Endothelial cell of umbilical vein (primary cell): ENCODE measurements at regions not wholly inside any gene's neighbourhood (a gene's known extent, or its start where the extent isn't known, plus 50 kb on each side); places are given as distances from the start of the nearest gene placed in this dataset.

Experiments used
- BruUV-seq: library from RNA; stranded (reverse); fragments of 400-500 nt; replicated peaks from 2 replicates; lab custom pipeline; 2021; lab: Mats Ljungman, UMichigan
- CTCF ChIA-PET: fragments of 300-600, 350-600 bp; sonication (Branson Sonifier 250); formaldehyde crosslinking; loops from one replicate; lab custom pipeline; 2021; ENCODE audit warnings: antibody characterized with exemption, inconsistent platforms; lab: Charles Lee
- POLR2A ChIA-PET: fragments of 300-600, 350-600 bp; sonication (Branson Sonifier 250); formaldehyde crosslinking; loops from one replicate; lab custom pipeline; 2021; ENCODE audit warnings: antibody characterized with exemption, inconsistent platforms; lab: Charles Lee
- DNase-seq: peaks from one replicate; pipeline ENCODE4 v3.0.0-alpha.2; 2011; ENCODE audit warnings: low read depth, low spot score
- FAIRE-seq: peaks from 2 replicates; lab custom pipeline; 2011; peaks lifted over from hg19 to GRCh38; lab: Jason Lieb, UNC
- H2AFZ ChIP-seq: 2 replicates; pipeline ENCODE4 v1.6.0; 2012; ENCODE audit warnings: low read depth, low read length, control low read depth, inconsistent platforms
- H3K27ac ChIP-seq: 2 replicates; pipeline ENCODE4 v1.5.1; 2011; ENCODE audit warnings: low read depth, mild to moderate bottlenecking, control low read depth, low read length, moderate library complexity; ENCODE audit not compliant: insufficient read depth
- H3K27me3 ChIP-seq, 2 experiments: 2 replicates each; pipeline versions ENCODE4 v1.6.0 to v1.6.1; 2011; ENCODE audit warnings: low read length in 2 of 2, mixed read lengths in 1 of 2; ENCODE audit not compliant: control insufficient read depth in 2 of 2, insufficient read depth in 2 of 2
- H3K36me3 ChIP-seq, 2 experiments: 2 replicates in 1 of 2; 3 replicates in 1 of 2; pipeline ENCODE4 v1.5.1; 2011; ENCODE audit warnings: low read length in 2 of 2, mild to moderate bottlenecking in 1 of 2, moderate library complexity in 1 of 2; ENCODE audit not compliant: control insufficient read depth in 2 of 2, insufficient read depth in 2 of 2; ENCODE audit errors: extremely low read depth in 1 of 2
- H3K4me1 ChIP-seq: 3 replicates; pipeline ENCODE4 v1.5.1; 2011; ENCODE audit warnings: mild to moderate bottlenecking, low read length; ENCODE audit not compliant: control insufficient read depth, insufficient read depth; ENCODE audit errors: extremely low read depth
- H3K4me2 ChIP-seq: 2 replicates; pipeline ENCODE4 v1.6.1; 2011; ENCODE audit warnings: low read length, control low read depth, mixed read lengths; ENCODE audit not compliant: insufficient read depth
- H3K4me3 ChIP-seq, 3 experiments: fragments of 200-600 bp in 1 of 3; sonication (generic), shearing (Covaris generic) in 1 of 3; replicated peaks in 1 of 3; 2 replicates each; pipeline ENCODE4 v1.5.1; 2011 to 2016; ENCODE audit warnings: control low read depth in 3 of 3, low read length in 3 of 3, mild to moderate bottlenecking in 2 of 3, inconsistent platforms in 1 of 3, low read depth in 1 of 3, moderate library complexity in 1 of 3; ENCODE audit not compliant: insufficient read depth in 1 of 3
- H3K79me2 ChIP-seq: 2 replicates; pipeline ENCODE4 v1.6.0; 2012; ENCODE audit warnings: low read length, inconsistent platforms; ENCODE audit not compliant: control insufficient read depth, insufficient read depth
- H3K9ac ChIP-seq: replicated peaks from 2 replicates; pipeline ENCODE3; 2011; ENCODE audit warnings: low read length, control low read depth; ENCODE audit not compliant: insufficient read depth; ENCODE audit errors: extremely low read depth
- H3K9me1 ChIP-seq: replicated peaks from 3 replicates; pipeline ENCODE4 v1.6.0; 2011; ENCODE audit warnings: mild to moderate bottlenecking, low read length; ENCODE audit not compliant: control insufficient read depth, insufficient read depth; ENCODE audit errors: extremely low read depth
- H3K9me3 ChIP-seq: replicated peaks from 2 replicates; pipeline ENCODE4 v1.5.1; 2012; ENCODE audit warnings: low read length, inconsistent platforms; ENCODE audit not compliant: control insufficient read depth, insufficient read depth
- H4K20me1 ChIP-seq: replicated peaks from 2 replicates; pipeline ENCODE3; 2011; ENCODE audit warnings: mild to moderate bottlenecking, low read length; ENCODE audit not compliant: control insufficient read depth, insufficient read depth; ENCODE audit errors: extremely low read depth
- EZH2 ChIP-seq: IDR thresholded peaks from 2 replicates; pipeline ENCODE4 v1.6.1; 2012; ENCODE audit warnings: borderline replicate concordance, low read depth, mild to moderate bottlenecking, moderate library complexity, low read length, inconsistent platforms; ENCODE audit not compliant: severe bottlenecking
- FOS ChIP-seq: IDR thresholded peaks from 2 replicates; pipeline ENCODE4 v1.6.1; 2011; ENCODE audit warnings: mild to moderate bottlenecking, low read length, moderate library complexity, borderline replicate concordance; ENCODE audit not compliant: insufficient read depth
- GATA2 ChIP-seq: IDR thresholded peaks from 2 replicates; pipeline ENCODE4 v1.7.0; 2011; ENCODE audit warnings: low read depth, mild to moderate bottlenecking, moderate library complexity, mixed read lengths, low read length; ENCODE audit not compliant: insufficient read length, insufficient read depth
- JUN ChIP-seq: IDR thresholded peaks from 2 replicates; pipeline ENCODE4 v1.6.1; 2011; ENCODE audit warnings: borderline replicate concordance, low read depth; ENCODE audit not compliant: insufficient read length, insufficient read depth
- MAX ChIP-seq: IDR thresholded peaks from 2 replicates; pipeline ENCODE4 v1.6.1; 2011; ENCODE audit not compliant: insufficient read depth, insufficient read length
- MYC ChIP-seq: IDR thresholded peaks from one replicate; pipeline ENCODE4 v1.6.1; 2011; ENCODE audit warnings: mild to moderate bottlenecking, low read depth, low read length
- POLR2A ChIP-seq: IDR thresholded peaks from 2 replicates; pipeline ENCODE4 v1.6.1; 2012; ENCODE audit warnings: low read depth, mild to moderate bottlenecking, control low read depth, low read length
- POLR2AphosphoS5 ChIP-seq: IDR thresholded peaks from 2 replicates; pipeline ENCODE4 v1.6.1; 2012; ENCODE audit warnings: low read depth, mild to moderate bottlenecking, control low read depth, low read length, moderate library complexity; ENCODE audit not compliant: insufficient read depth
- dilution Hi-C: fragments of 300-500 bp; cut with MboI; formaldehyde crosslinking; loops from one replicate; pipeline ENCODE4 v1.15.0; 2019; ENCODE audit warnings: low sequenced_read_pairs; ENCODE audit not compliant: extremely low pct_ligation_motif_present
- intact Hi-C: fragments of 100-400 bp; cut with micrococcal nuclease; formaldehyde crosslinking; loops from one replicate; pipeline ENCODE4 v1.10.0; 2022
- TF ChIP-seq, protein P1 (sequence below), 2 donors: IDR thresholded peaks; 1 replicate in 1 of 2; 2 replicates in 1 of 2; pipeline ENCODE4 v1.5.1; 2011; ENCODE audit warnings: low read length in 2 of 2, mild to moderate bottlenecking in 2 of 2, moderate library complexity in 2 of 2, control low read depth in 1 of 2, inconsistent platforms in 1 of 2, low read depth in 1 of 2; ENCODE audit not compliant: insufficient read depth in 1 of 2; ENCODE audit errors: extremely low read depth in 1 of 2

DNA sequence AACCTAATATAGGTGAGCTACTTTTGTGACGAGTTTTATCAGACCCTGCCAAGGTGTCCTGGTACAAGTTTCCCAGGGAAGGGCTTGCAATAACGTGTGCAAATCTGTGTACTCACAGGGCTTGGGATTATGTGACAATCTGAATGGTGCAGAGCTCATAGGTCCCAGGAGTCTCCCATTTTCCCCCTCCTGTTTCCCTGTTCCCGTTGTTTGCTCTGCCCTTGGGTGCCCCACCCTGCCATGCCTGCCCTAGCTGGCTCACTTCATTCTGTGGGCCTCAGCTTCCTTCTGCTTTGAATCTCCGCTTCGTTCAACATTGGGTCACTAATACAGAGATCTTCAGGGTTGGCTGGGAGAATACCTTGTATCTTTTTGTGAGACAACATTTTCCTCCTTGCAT lies 90.3 kb upstream of the HPF1 start:
- Histone ChIP-seq H3K9ac (no peak overlapping the region), H3K4me2 (no peak overlapping the region), H3K4me3 (no peak overlapping the region), H3K36me3 (no peaks in the 10 kb centered on the region), H3K27me3 (no peaks in the 10 kb centered on the region), H3K79me2 (no peaks in the 10 kb centered on the region), H3K4me1 (no peaks in the 10 kb centered on the region), H3K27ac (no peak overlapping the region), H3K9me1 (no peaks in the 10 kb centered on the region), H3K9me3 (no peaks in the 10 kb centered on the region), H2AFZ (no peak overlapping the region), H4K20me1 (no peaks in the 10 kb centered on the region)
- TF ChIP-seq FOS, result no peak
- FAIRE-seq (no peak), DNase-seq (no peak)
- no TSS peak for BruUV-seq
- CTCF ChIA-PET, result no interaction called here
- dilution Hi-C loops, result no loop called here
- POLR2A ChIA-PET, result no interaction called here
- intact Hi-C loops, result no loop called here

GRCh38 chr4:169847171-169847570 lies 89.4 kb upstream of the HPF1 start:
- Histone ChIP-seq H3K9ac (no peak overlapping the region), H3K36me3 (no peaks in the 10 kb centered on the region), H3K79me2 (no peaks in the 10 kb centered on the region), H3K4me3 (no peak overlapping the region), H3K9me1 (no peaks in the 10 kb centered on the region), H3K27ac (no peak overlapping the region), H2AFZ (no peak overlapping the region), H4K20me1 (no peaks in the 10 kb centered on the region), H3K4me1 (no peaks in the 10 kb centered on the region), H3K9me3 (no peaks in the 10 kb centered on the region), H3K4me2 (no peak overlapping the region), H3K27me3 (no peaks in the 10 kb centered on the region)
- BruUV-seq, result no TSS peak
- TF ChIP-seq POLR2A (no peak), MYC (no peak), EZH2 (no peak), JUN (no peak), FOS (no peak), GATA2 (no peak), POLR2AphosphoS5 (no peak), MAX (no peak)
- TF ChIP-seq, protein P1, sequence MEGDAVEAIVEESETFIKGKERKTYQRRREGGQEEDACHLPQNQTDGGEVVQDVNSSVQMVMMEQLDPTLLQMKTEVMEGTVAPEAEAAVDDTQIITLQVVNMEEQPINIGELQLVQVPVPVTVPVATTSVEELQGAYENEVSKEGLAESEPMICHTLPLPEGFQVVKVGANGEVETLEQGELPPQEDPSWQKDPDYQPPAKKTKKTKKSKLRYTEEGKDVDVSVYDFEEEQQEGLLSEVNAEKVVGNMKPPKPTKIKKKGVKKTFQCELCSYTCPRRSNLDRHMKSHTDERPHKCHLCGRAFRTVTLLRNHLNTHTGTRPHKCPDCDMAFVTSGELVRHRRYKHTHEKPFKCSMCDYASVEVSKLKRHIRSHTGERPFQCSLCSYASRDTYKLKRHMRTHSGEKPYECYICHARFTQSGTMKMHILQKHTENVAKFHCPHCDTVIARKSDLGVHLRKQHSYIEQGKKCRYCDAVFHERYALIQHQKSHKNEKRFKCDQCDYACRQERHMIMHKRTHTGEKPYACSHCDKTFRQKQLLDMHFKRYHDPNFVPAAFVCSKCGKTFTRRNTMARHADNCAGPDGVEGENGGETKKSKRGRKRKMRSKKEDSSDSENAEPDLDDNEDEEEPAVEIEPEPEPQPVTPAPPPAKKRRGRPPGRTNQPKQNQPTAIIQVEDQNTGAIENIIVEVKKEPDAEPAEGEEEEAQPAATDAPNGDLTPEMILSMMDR (IDR thresholded peaks at IDR 0.05; ENCODE audit: extremely low read depth in 1 of 2, insufficient read depth in 1 of 2, low read depth in 1 of 2, low read length in 2 of 2), result no peak
- intact Hi-C loops (no loop called here), dilution Hi-C loops (no loop called here)
- ChIA-PET CTCF (interaction anchor here (1.3 kb wide), 1 partner anchor 37 kb away, joined by 4 read pairs; no protein-coding TSS in a partner anchor), POLR2A (no interaction called here)
- FAIRE-seq (no peak), DNase-seq (no peak)
